HEK293 (cell line): ENCODE measurements at regions not wholly inside any gene's neighbourhood (a gene's known extent, or its start where the extent isn't known, plus 50 kb on each side); places are given as distances from the start of the nearest gene placed in this dataset.

Experiments used
- CTCF ChIA-PET: fragments of 350-600 bp; formaldehyde crosslinking; extraction: SDS; loops from one replicate; lab custom pipeline; 2021; ENCODE audit warnings: antibody characterized with exemption; lab: Yijun Ruan, JAX
- POLR2A ChIA-PET: fragments of 300-600 bp; formaldehyde crosslinking; extraction: SDS; loops from one replicate; lab custom pipeline; 2020; ENCODE audit warnings: antibody characterized with exemption, inconsistent platforms; lab: Yijun Ruan, JAX
- H3K27ac ChIP-seq: fragments of 200-500 bp; sonication (Bioruptor generic); 2 replicates; pipeline ENCODE4 v1.5.1; 2014; ENCODE audit warnings: low read depth, low read length, control low read depth, inconsistent platforms; ENCODE audit errors: extremely low read depth
- H3K36me3 ChIP-seq, 2 experiments: fragments of 200-500 bp in 1 of 2; sonication (Bioruptor generic) in 1 of 2; 1 replicate in 1 of 2; 2 replicates in 1 of 2; pipeline ENCODE4 v1.5.1; 2014 to 2017; ENCODE audit warnings: inconsistent platforms in 2 of 2, low read length in 2 of 2; ENCODE audit not compliant: control insufficient read depth in 2 of 2, insufficient read depth in 1 of 2
- H3K4me1 ChIP-seq: fragments of 200-500 bp; sonication (Bioruptor generic); 2 replicates; pipeline ENCODE4 v1.5.1; 2014; ENCODE audit warnings: mild to moderate bottlenecking, low read length, inconsistent platforms; ENCODE audit not compliant: control insufficient read depth, insufficient read depth
- H3K4me3 ChIP-seq: 2 replicates; pipeline ENCODE4 v1.5.1; 2011; ENCODE audit warnings: low read depth, mild to moderate bottlenecking, control low read depth, low read length, moderate library complexity
- H3K9me3 ChIP-seq: fragments of 200-500 bp; sonication (Bioruptor generic); 2 replicates; pipeline ENCODE4 v1.5.1; 2014; ENCODE audit warnings: low read depth, low read length, inconsistent platforms; ENCODE audit not compliant: control insufficient read depth, insufficient read depth
- GFI1B ChIP-seq: fragments of 450-650 bp; formaldehyde crosslinking; IDR thresholded peaks from 2 replicates; pipeline ENCODE4 v1.5.1; 2016; ENCODE audit warnings: missing biosample characterization, missing genetic modification characterization
- HIC1 ChIP-seq: fragments of 450-650 bp; formaldehyde crosslinking; IDR thresholded peaks from 2 replicates; pipeline ENCODE4 v1.5.1; 2016; ENCODE audit warnings: missing biosample characterization, missing genetic modification characterization
- HOXC10 ChIP-seq: sonication (generic); formaldehyde crosslinking; IDR thresholded peaks from 2 replicates; pipeline ENCODE4 v1.8.1; 2023; ENCODE audit warnings: mild to moderate bottlenecking, missing genetic modification reagents
- KLF10 ChIP-seq: fragments of 450-650 bp; IDR thresholded peaks from 2 replicates; pipeline ENCODE4 v1.5.1; 2018; ENCODE audit warnings: missing biosample characterization, mild to moderate bottlenecking, missing genetic modification characterization
- MEIS1 ChIP-seq: sonication (generic); formaldehyde crosslinking; IDR thresholded peaks from 2 replicates; pipeline ENCODE4 v1.8.1; 2022; ENCODE audit warnings: missing genetic modification reagents, mild to moderate bottlenecking, borderline replicate concordance
- PRDM6 ChIP-seq: fragments of 450-650 bp; formaldehyde crosslinking; IDR thresholded peaks from 2 replicates; pipeline ENCODE4 v1.5.1; 2017; ENCODE audit warnings: missing biosample characterization, missing genetic modification characterization
- REPIN1 ChIP-seq: fragments of 450-650 bp; formaldehyde crosslinking; IDR thresholded peaks from 2 replicates; pipeline ENCODE4 v1.5.1; 2017; ENCODE audit warnings: missing biosample characterization, missing genetic modification characterization, low read depth
- WT1 ChIP-seq: fragments of 450-650 bp; formaldehyde crosslinking; IDR thresholded peaks from 2 replicates; pipeline ENCODE4 v1.5.1; 2016; ENCODE audit warnings: missing biosample characterization, missing genetic modification characterization
- YY2 ChIP-seq: fragments of 450-650 bp; formaldehyde crosslinking; IDR thresholded peaks from 2 replicates; pipeline ENCODE4 v1.5.1; 2016; ENCODE audit warnings: missing biosample characterization, missing genetic modification characterization
- ZBTB17 ChIP-seq: fragments of 450-650 bp; formaldehyde crosslinking; IDR thresholded peaks from 2 replicates; pipeline ENCODE4 v1.5.1; 2016; ENCODE audit warnings: missing biosample characterization, missing genetic modification characterization
- ZBTB20 ChIP-seq: fragments of 450-650 bp; formaldehyde crosslinking; IDR thresholded peaks from 2 replicates; pipeline ENCODE4 v1.5.1; 2016; ENCODE audit warnings: missing biosample characterization, missing genetic modification characterization
- ZBTB7A ChIP-seq: fragments of 450-650 bp; formaldehyde crosslinking; IDR thresholded peaks from 2 replicates; pipeline ENCODE4 v1.5.1; 2016; ENCODE audit warnings: low read depth, missing biosample characterization, missing genetic modification characterization
- ZIC2 ChIP-seq: fragments of 450-650 bp; formaldehyde crosslinking; IDR thresholded peaks from 2 replicates; pipeline ENCODE4 v1.5.1; 2016; ENCODE audit warnings: missing biosample characterization, missing genetic modification characterization
- ZNF112 ChIP-seq: fragments of 450-650 bp; formaldehyde crosslinking; IDR thresholded peaks from 2 replicates; pipeline ENCODE4 v1.5.0; 2017; ENCODE audit warnings: missing biosample characterization, missing genetic modification characterization
- ZNF169 ChIP-seq: fragments of 450-650 bp; formaldehyde crosslinking; IDR thresholded peaks from 2 replicates; pipeline ENCODE4 v1.5.1; 2016; ENCODE audit warnings: missing biosample characterization, missing genetic modification characterization
- ZNF223 ChIP-seq: fragments of 450-650 bp; formaldehyde crosslinking; IDR thresholded peaks from 2 replicates; pipeline ENCODE4 v1.5.1; 2016; ENCODE audit warnings: missing biosample characterization, missing genetic modification characterization
- ZNF362 ChIP-seq: fragments of 450-650 bp; formaldehyde crosslinking; IDR thresholded peaks from 2 replicates; pipeline ENCODE4 v1.5.1; 2016; ENCODE audit warnings: missing biosample characterization, missing genetic modification characterization
- ZNF398 ChIP-seq: fragments of 450-650 bp; formaldehyde crosslinking; IDR thresholded peaks from 2 replicates; pipeline ENCODE4 v1.5.1; 2017; ENCODE audit warnings: missing biosample characterization, missing genetic modification characterization
- ZNF404 ChIP-seq: fragments of 450-650 bp; formaldehyde crosslinking; IDR thresholded peaks from 2 replicates; pipeline ENCODE4 v1.5.1; 2017; ENCODE audit warnings: missing biosample characterization, missing genetic modification characterization
- ZNF423 ChIP-seq: fragments of 450-650 bp; formaldehyde crosslinking; IDR thresholded peaks from 2 replicates; pipeline ENCODE4 v1.5.1; 2016; ENCODE audit warnings: missing biosample characterization, missing genetic modification characterization
- ZNF514 ChIP-seq: fragments of 450-650 bp; formaldehyde crosslinking; IDR thresholded peaks from 2 replicates; pipeline ENCODE4 v1.5.1; 2016; ENCODE audit warnings: missing biosample characterization, missing genetic modification characterization
- ZNF624 ChIP-seq: fragments of 450-650 bp; formaldehyde crosslinking; IDR thresholded peaks from 2 replicates; pipeline ENCODE4 v1.5.1; 2017; ENCODE audit warnings: missing biosample characterization, missing genetic modification characterization
- ZNF704 ChIP-seq: fragments of 450-650 bp; formaldehyde crosslinking; IDR thresholded peaks from 2 replicates; pipeline ENCODE4 v1.5.1; 2016; ENCODE audit warnings: missing biosample characterization, missing genetic modification characterization
- ZNF785 ChIP-seq: fragments of 450-650 bp; formaldehyde crosslinking; IDR thresholded peaks from 2 replicates; pipeline ENCODE4 v1.5.1; 2016; ENCODE audit warnings: missing biosample characterization, missing genetic modification characterization
- ZSCAN30 ChIP-seq: fragments of 450-650 bp; IDR thresholded peaks from 2 replicates; pipeline ENCODE4 v1.5.1; 2018; ENCODE audit warnings: missing biosample characterization, mild to moderate bottlenecking, missing genetic modification characterization, moderate library complexity
- ZSCAN5A ChIP-seq: fragments of 450-650 bp; formaldehyde crosslinking; IDR thresholded peaks from 2 replicates; pipeline ENCODE4 v1.5.1; 2016; ENCODE audit warnings: missing biosample characterization, missing genetic modification characterization

GRCh38 chr18:67875944-67876343, 359.4 kb upstream of the DSEL start:
- no peaks in the 10 kb centered on the region for H3K36me3 ChIP-seq
- TF ChIP-seq REPIN1 = no peak
- TF ChIP-seq ZBTB20 (tag by site-specific recombination) = no peak
- TF ChIP-seq GFI1B (tag by site-specific recombination) = no peak
- TF ChIP-seq ZNF169 (tag by site-specific recombination) = no peak
- no peak for TF ChIP-seq ZNF223 (tag by site-specific recombination)
- TF ChIP-seq HOXC10 (CRISPR knock-in tag) = no peak
- TF ChIP-seq ZBTB17 (tag by site-specific recombination) = no peak
- no peak for TF ChIP-seq ZNF112 (tag by site-specific recombination)
- no peak for TF ChIP-seq ZSCAN30 (tag by site-specific recombination)
- no peak for TF ChIP-seq ZBTB7A (tag by site-specific recombination)
- TF ChIP-seq ZNF404 = no peak
- TF ChIP-seq ZSCAN5A (tag by site-specific recombination) = no peak
- no peak for TF ChIP-seq ZNF423 (tag by site-specific recombination)
- no peak for TF ChIP-seq MEIS1 (CRISPR knock-in tag)
- TF ChIP-seq, all 188 proteins: peak for 0
- Histone ChIP-seq H3K27ac (no peak overlapping the region), H3K4me1 (no peaks in the 10 kb centered on the region), H3K9me3 (no peaks in the 10 kb centered on the region), H3K4me3 (no peak overlapping the region)
- POLR2A ChIA-PET = no interaction called here
- CTCF ChIA-PET = no interaction called here

- H3K36me3 ChIP-seq = no peaks in the 10 kb centered on the region
- TF ChIP-seq ZIC2 (tag by site-specific recombination) (no peak), ZNF514 (no peak), KLF10 (tag by site-specific recombination) (no peak), YY2 (tag by site-specific recombination) (no peak), ZNF704 (tag by site-specific recombination) (no peak)
- TF ChIP-seq, all 188 proteins: peak for 0
- Histone ChIP-seq H3K9me3 (no peaks in the 10 kb centered on the region), H3K4me1 (no peaks in the 10 kb centered on the region), H3K27ac (no peak overlapping the region), H3K4me3 (no peak overlapping the region)
- ChIA-PET CTCF (no interaction called here), POLR2A (no interaction called here)
These were observed 358.5 kb upstream of the DSEL start for GRCh38 chr18:67875060-67875459.

GRCh38 chr18:67865400-67865799, 348.9 kb upstream of the DSEL start:
- H3K36me3 ChIP-seq = no peaks in the 10 kb centered on the region
- POLR2A ChIA-PET = no interaction called here
- CTCF ChIA-PET = no interaction called here
- no peak overlapping the region for H3K4me3 ChIP-seq
- TF ChIP-seq ZNF398 (tag by site-specific recombination) = no peak
- TF ChIP-seq HIC1 (tag by site-specific recombination) = no peak
- TF ChIP-seq WT1 (tag by site-specific recombination) = no peak
- no peak for TF ChIP-seq ZNF362 (tag by site-specific recombination)
- TF ChIP-seq ZNF785 (tag by site-specific recombination) = no peak
- no peak for TF ChIP-seq PRDM6 (tag by site-specific recombination)
- no peak for TF ChIP-seq ZNF624 (tag by site-specific recombination)
- H3K9me3 ChIP-seq = no peaks in the 10 kb centered on the region
- no peaks in the 10 kb centered on the region for H3K4me1 ChIP-seq
- no peak overlapping the region for H3K27ac ChIP-seq
